ENCODE measurements at regions not wholly inside any gene's neighbourhood (a gene's known extent, or its start where the extent isn't known, plus 50 kb on each side); places are given as distances from the start of the nearest gene placed in this dataset.

DNA sequence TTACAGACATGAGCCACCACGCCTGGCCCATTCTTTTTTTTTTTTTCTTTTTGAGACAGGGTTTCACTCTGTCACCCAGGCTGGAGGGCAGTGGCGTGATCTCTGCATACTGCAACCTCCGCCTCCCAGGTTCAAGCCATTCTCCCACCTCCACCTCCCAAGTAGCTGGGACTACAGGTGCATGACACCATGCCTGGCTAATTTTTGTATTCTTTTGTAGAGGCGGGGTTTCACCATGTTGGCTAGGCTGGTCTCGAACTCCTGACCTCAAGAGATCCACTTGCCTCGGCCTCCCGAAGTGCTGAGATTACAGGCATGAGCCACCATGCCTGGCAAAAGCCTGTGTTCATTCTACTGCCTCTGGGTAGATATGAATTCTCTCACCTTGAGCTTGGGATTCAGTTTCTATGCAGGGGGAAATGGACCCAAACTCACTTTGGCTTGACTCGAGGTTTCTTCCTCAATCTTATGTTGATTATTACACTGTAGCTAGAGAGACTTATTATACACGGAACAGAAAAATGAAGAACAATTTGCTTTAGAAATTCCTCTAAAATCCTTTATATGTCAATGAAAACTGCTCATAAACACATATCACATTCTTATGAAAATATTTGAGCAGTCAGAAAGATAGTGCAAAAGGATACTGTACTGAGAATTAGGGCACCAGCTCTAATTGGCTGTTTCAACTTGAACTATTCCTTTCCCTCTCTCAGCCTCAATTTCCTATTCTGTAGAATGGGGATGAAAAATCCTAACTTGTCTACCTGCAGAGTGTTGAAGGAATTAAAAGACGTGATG lies 252.3 kb downstream of the MYCN start:
- DNase-seq: no peak
- no peaks in the 10 kb centered on the region for H3K9me3 Mint-ChIP-seq (ENCODE audit: unreplicated experiment)
- no peak overlapping the region for H3K4me3 Mint-ChIP-seq (ENCODE audit: unreplicated experiment)
- H3K4me1 Mint-ChIP-seq (ENCODE audit: low read depth, unreplicated experiment): peaks cover 3% of the 10 kb centered on the region
- no peak for TF ChIP-seq CTCF (IDR thresholded peaks at IDR 0.05; ENCODE audit: partially characterized antibody, unreplicated experiment)
- no peak overlapping the region for H3K27ac Mint-ChIP-seq (ENCODE audit: unreplicated experiment)
- peaks cover 1% of the 10 kb centered on the region for H3K27me3 Mint-ChIP-seq (ENCODE audit: unreplicated experiment)
- H3K36me3 Mint-ChIP-seq (ENCODE audit: unreplicated experiment): no peaks in the 10 kb centered on the region

DNA sequence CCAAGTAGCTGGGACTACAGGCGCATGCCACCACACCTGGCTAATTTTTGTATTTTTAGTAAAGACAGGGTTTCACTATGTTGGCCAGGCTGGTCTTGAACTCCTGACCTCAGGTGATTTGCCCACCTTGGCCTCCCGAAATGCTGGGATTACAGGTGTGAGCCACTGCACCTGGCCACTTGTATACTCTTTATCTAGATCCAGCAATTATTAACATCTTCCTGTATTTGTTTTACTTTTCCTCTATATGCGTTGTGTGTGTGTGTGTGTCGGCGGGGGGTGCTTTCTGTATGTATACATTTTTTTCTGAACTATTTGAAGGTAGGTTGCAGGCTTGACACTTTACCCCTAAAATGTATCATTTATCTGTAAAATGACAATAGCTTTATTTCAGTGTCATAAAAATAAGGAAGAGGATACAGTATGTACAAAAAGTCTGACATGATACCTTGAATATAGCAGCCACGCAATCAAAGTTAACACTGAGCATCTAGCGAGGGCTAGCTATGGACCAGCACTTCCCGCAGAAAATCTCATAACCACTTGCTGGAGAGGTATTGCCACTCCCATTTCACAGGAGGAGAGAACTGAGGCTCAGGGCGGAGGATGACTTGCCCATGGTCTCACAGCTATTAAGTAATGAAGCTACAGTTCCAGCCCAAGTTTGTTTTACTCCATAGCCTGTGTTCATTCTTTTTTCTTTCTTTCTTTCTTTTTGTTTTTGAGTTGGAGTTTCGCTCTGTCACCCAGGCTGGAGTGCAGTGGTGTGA lies 251.3 kb downstream of the MYCN start:
- DNase-seq: no peak
- Mint-ChIP-seq H3K4me3 (ENCODE audit: unreplicated experiment) (no peak overlapping the region), H3K27ac (ENCODE audit: unreplicated experiment) (no peak overlapping the region), H3K27me3 (ENCODE audit: unreplicated experiment) (no peaks in the 10 kb centered on the region), H3K4me1 (ENCODE audit: low read depth, unreplicated experiment) (peaks cover 3% of the 10 kb centered on the region), H3K9me3 (ENCODE audit: unreplicated experiment) (no peaks in the 10 kb centered on the region), H3K36me3 (ENCODE audit: unreplicated experiment) (no peaks in the 10 kb centered on the region)
- TF ChIP-seq CTCF (IDR thresholded peaks at IDR 0.05; ENCODE audit: partially characterized antibody, unreplicated experiment): no peak

GRCh38 chr2:16190446-16191270 lies 250.3 kb downstream of the MYCN start:
- no peaks in the 10 kb centered on the region for H3K9me3 Mint-ChIP-seq (ENCODE audit: unreplicated experiment)
- no peaks in the 10 kb centered on the region for H3K27me3 Mint-ChIP-seq (ENCODE audit: unreplicated experiment)
- no peak for TF ChIP-seq CTCF (IDR thresholded peaks at IDR 0.05; ENCODE audit: partially characterized antibody, unreplicated experiment)
- no peak overlapping the region for H3K4me3 Mint-ChIP-seq (ENCODE audit: unreplicated experiment)
- no peak overlapping the region for H3K27ac Mint-ChIP-seq (ENCODE audit: unreplicated experiment)
- H3K4me1 Mint-ChIP-seq (ENCODE audit: low read depth, unreplicated experiment): peaks cover 3% of the 10 kb centered on the region
- DNase-seq: no peak
- no peaks in the 10 kb centered on the region for H3K36me3 Mint-ChIP-seq (ENCODE audit: unreplicated experiment)

DNA sequence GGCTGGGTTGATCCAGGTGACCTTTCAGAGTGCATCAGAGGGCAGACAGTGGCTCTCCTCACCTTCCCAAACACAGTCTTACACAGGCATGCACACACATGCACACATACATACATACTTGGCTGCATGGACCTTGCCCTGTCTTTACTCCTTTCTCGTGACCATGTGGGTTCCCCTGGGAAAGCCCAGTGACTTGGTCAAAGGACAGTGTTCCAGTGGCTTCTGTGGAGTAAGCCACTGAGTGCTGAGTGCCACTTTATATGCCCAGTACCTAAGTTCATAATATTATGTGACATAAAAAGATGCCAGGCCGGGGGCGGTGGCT lies 249.4 kb downstream of the MYCN start:
- no peak for DNase-seq
- no peaks in the 10 kb centered on the region for H3K27me3 Mint-ChIP-seq (ENCODE audit: unreplicated experiment)
- H3K4me1 Mint-ChIP-seq (ENCODE audit: low read depth, unreplicated experiment): peaks cover 6% of the 10 kb centered on the region
- no peaks in the 10 kb centered on the region for H3K36me3 Mint-ChIP-seq (ENCODE audit: unreplicated experiment)
- H3K27ac Mint-ChIP-seq (ENCODE audit: unreplicated experiment): no peak overlapping the region
- no peaks in the 10 kb centered on the region for H3K9me3 Mint-ChIP-seq (ENCODE audit: unreplicated experiment)
- H3K4me3 Mint-ChIP-seq (ENCODE audit: unreplicated experiment): no peak overlapping the region
- no peak for TF ChIP-seq CTCF (IDR thresholded peaks at IDR 0.05; ENCODE audit: partially characterized antibody, unreplicated experiment)
